ENCODE measurements at regions not wholly inside any gene's neighbourhood (a gene's known extent, or its start where the extent isn't known, plus 50 kb on each side); places are given as distances from the start of the nearest gene placed in this dataset.

GRCh38 chr4:161172396-161173026, 991.3 kb downstream of the FSTL5 start:
- TF ChIP-seq POLR2A (IDR thresholded peaks at IDR 0.05), result no peak
- TF ChIP-seq CTCF (IDR thresholded peaks at IDR 0.05), result no peak

All from thyroid gland (tissue), 4 donors.